Smooth muscle cell (in vitro differentiated cells): ENCODE measurements at regions not wholly inside any gene's neighbourhood (a gene's known extent, or its start where the extent isn't known, plus 50 kb on each side); places are given as distances from the start of the nearest gene placed in this dataset.

Source experiments
- DNase-seq: peaks from one replicate; lab custom pipeline; 2025; ENCODE audit not compliant: unreplicated experiment; lab: John Stamatoyannopoulos, UW
- H2AFZ ChIP-seq: fragments of 200-600 bp; sonication (generic); 2 replicates; pipeline ENCODE4 v1.6.0; 2016; ENCODE audit warnings: antibody characterized with exemption, low read depth, mild to moderate bottlenecking
- H3F3A ChIP-seq: fragments of 200-600 bp; sonication (generic); 2 replicates; pipeline ENCODE4 v1.6.0; 2017; ENCODE audit warnings: antibody characterized with exemption, low read depth
- H3K27ac ChIP-seq: fragments of 200-600 bp; sonication (generic); 2 replicates; pipeline ENCODE4 v1.5.1; 2016; ENCODE audit warnings: low read depth, mild to moderate bottlenecking
- H3K27me3 ChIP-seq: fragments of 200-600 bp; sonication (generic); 2 replicates; pipeline ENCODE4 v1.6.1; 2016; ENCODE audit warnings: low read depth, mild to moderate bottlenecking
- H3K36me3 ChIP-seq: fragments of 200-600 bp; sonication (generic); 2 replicates; pipeline ENCODE4 v1.5.1; 2016; ENCODE audit warnings: low read depth
- H3K4me1 ChIP-seq: fragments of 200-600 bp; sonication (generic); 2 replicates; pipeline ENCODE4 v1.5.1; 2016; ENCODE audit warnings: low read depth
- H3K4me2 ChIP-seq: fragments of 200-600 bp; sonication (generic); 2 replicates; pipeline ENCODE4 v1.6.0; 2016; ENCODE audit warnings: mild to moderate bottlenecking
- H3K4me3 ChIP-seq: fragments of 200-600 bp; sonication (generic); 2 replicates; pipeline ENCODE4 v1.5.1; 2016; ENCODE audit warnings: mild to moderate bottlenecking
- H3K79me2 ChIP-seq: fragments of 200-600 bp; sonication (generic); 2 replicates; pipeline ENCODE4 v1.6.0; 2016; ENCODE audit warnings: low read depth, mild to moderate bottlenecking
- H3K9ac ChIP-seq: fragments of 200-600 bp; sonication (generic); 2 replicates; pipeline ENCODE4 v1.6.0; 2016; ENCODE audit warnings: low read depth
- H3K9me3 ChIP-seq: fragments of 200-600 bp; sonication (generic); replicated peaks from 2 replicates; pipeline ENCODE4 v1.5.1; 2016; ENCODE audit warnings: low read depth
- H4K20me1 ChIP-seq: fragments of 200-600 bp; sonication (generic); 2 replicates; pipeline ENCODE4 v1.6.0; 2016; ENCODE audit warnings: low read depth
- WGBS: methylation state at CpG from one replicate; pipeline ENCODE4 v1.1.7; 2016; ENCODE audit warnings: low lambda C conversion rate; 5-methylcytosine and 5-hydroxymethylcytosine counted together
- TF ChIP-seq, protein P1 (sequence below): fragments of 200-600 bp; sonication (generic); IDR thresholded peaks from 2 replicates; pipeline ENCODE4 v1.5.1; 2017; ENCODE audit warnings: borderline replicate concordance, mild to moderate bottlenecking, antibody characterized with exemption; ENCODE audit not compliant: insufficient read depth, poor library complexity, severe bottlenecking

DNA sequence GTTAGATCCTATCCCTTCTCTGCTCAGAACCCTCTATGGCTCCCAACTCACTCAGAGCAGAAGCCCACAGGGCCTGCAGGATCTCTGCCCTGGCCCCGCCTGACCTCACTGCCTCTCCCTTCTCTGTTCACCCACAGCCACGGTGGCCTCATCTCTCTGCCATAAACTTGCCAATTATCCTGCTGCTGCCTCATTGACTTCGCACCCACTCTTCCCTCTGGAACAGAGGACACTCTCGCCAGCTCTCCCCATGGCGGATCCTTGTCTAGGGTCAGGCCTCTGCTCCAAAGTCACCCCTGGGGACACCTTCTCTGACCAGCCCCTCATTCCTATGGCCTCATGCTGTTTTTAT lies 86.4 kb downstream of the CEBPB start:
- H3F3A ChIP-seq = no peaks in the 10 kb centered on the region
- H3K27me3 ChIP-seq = no peaks in the 10 kb centered on the region
- WGBS = 78% methylated on average over 5 of the region's 5 CpGs
- TF ChIP-seq, protein P1, sequence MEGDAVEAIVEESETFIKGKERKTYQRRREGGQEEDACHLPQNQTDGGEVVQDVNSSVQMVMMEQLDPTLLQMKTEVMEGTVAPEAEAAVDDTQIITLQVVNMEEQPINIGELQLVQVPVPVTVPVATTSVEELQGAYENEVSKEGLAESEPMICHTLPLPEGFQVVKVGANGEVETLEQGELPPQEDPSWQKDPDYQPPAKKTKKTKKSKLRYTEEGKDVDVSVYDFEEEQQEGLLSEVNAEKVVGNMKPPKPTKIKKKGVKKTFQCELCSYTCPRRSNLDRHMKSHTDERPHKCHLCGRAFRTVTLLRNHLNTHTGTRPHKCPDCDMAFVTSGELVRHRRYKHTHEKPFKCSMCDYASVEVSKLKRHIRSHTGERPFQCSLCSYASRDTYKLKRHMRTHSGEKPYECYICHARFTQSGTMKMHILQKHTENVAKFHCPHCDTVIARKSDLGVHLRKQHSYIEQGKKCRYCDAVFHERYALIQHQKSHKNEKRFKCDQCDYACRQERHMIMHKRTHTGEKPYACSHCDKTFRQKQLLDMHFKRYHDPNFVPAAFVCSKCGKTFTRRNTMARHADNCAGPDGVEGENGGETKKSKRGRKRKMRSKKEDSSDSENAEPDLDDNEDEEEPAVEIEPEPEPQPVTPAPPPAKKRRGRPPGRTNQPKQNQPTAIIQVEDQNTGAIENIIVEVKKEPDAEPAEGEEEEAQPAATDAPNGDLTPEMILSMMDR = no peak
- no peaks in the 10 kb centered on the region for H3K79me2 ChIP-seq
- DNase-seq = no peak
- H3K4me1 ChIP-seq = no peaks in the 10 kb centered on the region
- no peak overlapping the region for H3K4me3 ChIP-seq
- no peak overlapping the region for H3K4me2 ChIP-seq
- H3K9me3 ChIP-seq = no peaks in the 10 kb centered on the region
- H3K9ac ChIP-seq = no peak overlapping the region
- no peaks in the 10 kb centered on the region for H3K36me3 ChIP-seq
- no peaks in the 10 kb centered on the region for H4K20me1 ChIP-seq
- no peak overlapping the region for H3K27ac ChIP-seq
- H2AFZ ChIP-seq = no peak overlapping the region

DNA sequence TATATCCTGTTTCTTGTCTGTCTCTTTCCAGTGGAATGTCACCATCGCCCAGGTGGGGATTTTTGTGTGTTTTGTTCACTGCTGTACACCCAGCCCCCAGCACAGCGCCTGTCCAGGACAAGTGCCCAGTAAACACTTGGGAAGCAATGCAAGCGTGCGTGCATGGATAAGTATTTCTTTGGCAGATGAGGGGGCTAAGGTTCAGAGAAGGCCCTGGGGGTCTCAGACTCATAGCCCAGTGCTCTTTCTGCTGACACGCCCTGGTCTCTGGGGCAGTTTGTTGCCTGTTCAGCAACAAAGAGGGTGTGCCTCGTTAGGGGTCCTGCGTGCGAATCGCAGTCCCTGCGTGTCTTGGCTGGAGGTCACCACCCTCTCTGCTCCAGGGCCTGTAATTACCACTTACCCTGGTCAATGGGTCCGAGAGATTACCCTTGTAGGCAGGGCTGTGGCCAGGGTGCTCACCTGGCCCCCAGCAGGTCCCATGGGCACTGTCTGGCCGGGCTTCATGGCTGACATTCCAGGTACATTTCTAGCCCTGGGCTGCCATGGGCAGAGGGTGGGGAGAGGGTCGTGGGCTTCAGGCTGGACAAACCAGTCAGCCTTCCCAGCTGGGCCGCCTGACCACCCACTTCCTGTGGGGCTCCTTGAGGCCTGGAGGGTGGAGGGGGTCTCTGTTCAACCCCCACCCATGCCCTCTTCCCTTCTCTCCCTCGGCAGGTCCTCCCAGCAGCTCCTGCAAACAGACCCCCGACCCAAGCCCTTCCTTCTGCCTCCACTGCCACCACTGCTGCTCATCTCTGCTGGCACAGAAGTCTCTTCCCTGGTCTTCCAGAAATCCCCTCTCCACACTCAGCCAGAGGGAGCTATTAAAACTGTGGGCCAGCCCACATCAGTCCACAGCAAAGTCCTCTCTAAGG lies 87.1 kb downstream of the CEBPB start:
- 87% methylated on average over 15 of the region's 16 CpGs for WGBS
- TF ChIP-seq, protein P1 = no peak
- H4K20me1 ChIP-seq = no peaks in the 10 kb centered on the region
- H2AFZ ChIP-seq = peak overlapping the region; percentile 42
- no peak overlapping the region for H3K9ac ChIP-seq
- no peaks in the 10 kb centered on the region for H3F3A ChIP-seq
- no peak overlapping the region for H3K4me2 ChIP-seq
- no peaks in the 10 kb centered on the region for H3K4me1 ChIP-seq
- no peaks in the 10 kb centered on the region for H3K27me3 ChIP-seq
- no peak overlapping the region for H3K4me3 ChIP-seq
- DNase-seq = no peak
- H3K27ac ChIP-seq = peak overlapping the region; percentile 28
- no peaks in the 10 kb centered on the region for H3K9me3 ChIP-seq
- no peaks in the 10 kb centered on the region for H3K79me2 ChIP-seq
- H3K36me3 ChIP-seq = no peaks in the 10 kb centered on the region

DNA sequence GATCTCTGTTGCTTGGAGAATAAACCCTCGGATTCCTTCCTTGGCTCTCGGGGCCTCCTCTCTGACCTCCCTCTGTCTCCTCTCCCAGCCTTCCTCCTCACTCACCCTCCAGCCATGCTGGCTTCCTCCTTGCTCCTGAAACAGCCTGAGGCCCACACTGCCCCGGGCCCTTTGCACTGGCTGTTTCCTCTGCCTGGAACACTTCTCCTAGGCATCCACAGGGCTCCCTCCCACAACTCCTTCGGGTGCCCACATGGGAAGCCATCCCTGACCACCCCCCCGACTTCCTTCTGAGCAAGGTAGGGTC lies 87.7 kb downstream of the CEBPB start:
- TF ChIP-seq, protein P1 = no peak

More for the DNA sequence above, 87.7 kb downstream of the CEBPB start:
- Histone ChIP-seq H3K4me1 (no peaks in the 10 kb centered on the region), H3K4me3 (no peak overlapping the region), H3K36me3 (no peaks in the 10 kb centered on the region), H3K9me3 (no peaks in the 10 kb centered on the region), H3K27me3 (no peaks in the 10 kb centered on the region), H3K27ac (peak overlapping the region; percentile 28), H3K4me2 (no peak overlapping the region), H3F3A (no peaks in the 10 kb centered on the region), H4K20me1 (no peaks in the 10 kb centered on the region), H3K79me2 (no peaks in the 10 kb centered on the region), H2AFZ (peak overlapping the region; percentile 42), H3K9ac (no peak overlapping the region)
- DNase-seq = no peak
- 53% methylated on average over 5 of the region's 5 CpGs for WGBS
